IMR-90 (cell line): ENCODE measurements at regions not wholly inside any gene's neighbourhood (a gene's known extent, or its start where the extent isn't known, plus 50 kb on each side); places are given as distances from the start of the nearest gene placed in this dataset.

Experiments used
- ATAC-seq: fragments of 200-7000 bp; cut with Tn5 transposase; 2 replicates; pipeline ENCODE4 v1.9.1; 2020; ENCODE audit warnings: low read depth, mild to moderate bottlenecking, moderate library complexity
- BruUV-seq: library from RNA; stranded (reverse); fragments of 400-500 nt; replicated peaks from 2 replicates; lab custom pipeline; 2021; lab: Mats Ljungman, UMichigan
- CTCF ChIA-PET: fragments of 300-600 bp; formaldehyde crosslinking; extraction: SDS; loops from one replicate; lab custom pipeline; 2021; ENCODE audit warnings: antibody characterized with exemption; lab: Yijun Ruan, JAX
- POLR2A ChIA-PET: fragments of 300-600 bp; sonication (Branson Sonifier 250); formaldehyde crosslinking; loops from one replicate; lab custom pipeline; 2022; ENCODE audit warnings: antibody characterized with exemption; ENCODE audit not compliant: unreplicated experiment; lab: Charles Lee
- DNase-seq: peaks from one replicate; pipeline ENCODE4 v3.0.0; 2013
- H2AFZ ChIP-seq: replicated peaks from 2 replicates; pipeline ENCODE3; 2013; ENCODE audit warnings: low read length, mild to moderate bottlenecking; ENCODE audit not compliant: poor library complexity
- H2AK5ac ChIP-seq: 2 replicates; pipeline ENCODE4 v1.6.1; 2013; ENCODE audit warnings: low read depth, low read length, inconsistent platforms
- H2AK9ac ChIP-seq: replicated peaks from 2 replicates; pipeline ENCODE3; 2013; ENCODE audit warnings: mild to moderate bottlenecking, low read depth, low read length, moderate library complexity; ENCODE audit not compliant: poor library complexity
- H2BK120ac ChIP-seq: 2 replicates; pipeline ENCODE4 v1.6.1; 2013; ENCODE audit warnings: low read depth, low read length, inconsistent platforms
- H2BK15ac ChIP-seq: 3 replicates; pipeline ENCODE4 v1.6.1; 2013; ENCODE audit warnings: low read depth, low read length, inconsistent platforms
- H2BK20ac ChIP-seq: 2 replicates; pipeline ENCODE4 v1.6.1; 2013; ENCODE audit warnings: low read depth, mild to moderate bottlenecking, inconsistent platforms, low read length, moderate library complexity
- H2BK5ac ChIP-seq: 2 replicates; pipeline ENCODE4 v1.6.1; 2013; ENCODE audit warnings: mild to moderate bottlenecking, low read depth, low read length, inconsistent platforms; ENCODE audit not compliant: poor library complexity, severe bottlenecking
- H3K14ac ChIP-seq: replicated peaks from 2 replicates; pipeline ENCODE4 v1.6.1; 2013; ENCODE audit warnings: low read depth, low read length, inconsistent platforms
- H3K18ac ChIP-seq: 2 replicates; pipeline ENCODE4 v1.6.1; 2013; ENCODE audit warnings: low read depth, low read length, control low read depth
- H3K23ac ChIP-seq: 2 replicates; pipeline ENCODE4 v1.6.1; 2013; ENCODE audit warnings: low read depth, low read length, inconsistent platforms
- H3K27ac ChIP-seq: 2 replicates; pipeline ENCODE4 v1.5.1; 2013; ENCODE audit warnings: mild to moderate bottlenecking, control low read depth, low read length; ENCODE audit not compliant: insufficient read depth
- H3K27me3 ChIP-seq: 2 replicates; pipeline ENCODE4 v1.6.1; 2013; ENCODE audit warnings: low read length; ENCODE audit not compliant: control insufficient read depth, insufficient read depth
- H3K36me3 ChIP-seq: 2 replicates; pipeline ENCODE4 v1.6.1; 2013; ENCODE audit warnings: low read length, mixed read lengths; ENCODE audit not compliant: control insufficient read depth, insufficient read depth
- H3K4ac ChIP-seq: 2 replicates; pipeline ENCODE4 v1.6.1; 2013; ENCODE audit warnings: low read depth, low read length, inconsistent platforms
- H3K4me1 ChIP-seq: 2 replicates; pipeline ENCODE4 v1.6.1; 2013; ENCODE audit warnings: low read length, mixed read lengths; ENCODE audit not compliant: control insufficient read depth, insufficient read depth
- H3K4me2 ChIP-seq: 2 replicates; pipeline ENCODE4 v1.6.1; 2013; ENCODE audit warnings: low read depth, mild to moderate bottlenecking, control low read depth, low read length, moderate library complexity
- H3K4me3 ChIP-seq: 2 replicates; pipeline ENCODE4 v1.5.1; 2013; ENCODE audit warnings: low read depth, mild to moderate bottlenecking, control low read depth, low read length, moderate library complexity; ENCODE audit not compliant: insufficient read depth
- H3K56ac ChIP-seq: 2 replicates; pipeline ENCODE4 v1.6.1; 2013; ENCODE audit warnings: low read length, inconsistent platforms; ENCODE audit not compliant: insufficient read depth; ENCODE audit errors: extremely low read depth
- H3K79me1 ChIP-seq, 2 experiments: 2 replicates each; pipeline ENCODE4 v1.6.1; 2013; ENCODE audit warnings: low read length in 2 of 2, inconsistent platforms in 1 of 2, low read depth in 1 of 2
- H3K9ac ChIP-seq: 2 replicates; pipeline ENCODE4 v1.6.1; 2013; ENCODE audit warnings: low read depth, low read length, control low read depth
- H3K9me1 ChIP-seq: 2 replicates; pipeline ENCODE4 v1.6.1; 2013; ENCODE audit warnings: low read length, inconsistent platforms; ENCODE audit not compliant: insufficient read depth
- H3K9me3 ChIP-seq: 2 replicates; pipeline ENCODE4 v1.6.1; 2013; ENCODE audit warnings: low read length; ENCODE audit not compliant: control insufficient read depth, insufficient read depth
- H4K20me1 ChIP-seq: 2 replicates; pipeline ENCODE4 v1.6.1; 2013; ENCODE audit warnings: low read length, inconsistent platforms; ENCODE audit not compliant: insufficient read depth
- H4K5ac ChIP-seq: 2 replicates; pipeline ENCODE4 v1.6.1; 2013; ENCODE audit warnings: mild to moderate bottlenecking, low read depth, low read length, control low read depth
- H4K8ac ChIP-seq, 2 experiments: 2 replicates each; pipeline ENCODE4 v1.6.1; 2013; ENCODE audit warnings: low read depth in 2 of 2, low read length in 2 of 2, control low read depth in 1 of 2, inconsistent platforms in 1 of 2
- H4K91ac ChIP-seq: 2 replicates; pipeline ENCODE4 v1.6.1; 2013; ENCODE audit warnings: low read depth, low read length, inconsistent platforms; ENCODE audit not compliant: insufficient read depth
- CEBPB ChIP-seq: IDR thresholded peaks from 2 replicates; pipeline ENCODE4 v1.6.1; 2012; ENCODE audit warnings: low read depth, low read length, improper control_type of control experiment
- CHD1 ChIP-seq: IDR thresholded peaks from 2 replicates; pipeline ENCODE4 v1.6.1; 2012; ENCODE audit warnings: low read depth, low read length, improper control_type of control experiment
- MAFK ChIP-seq: IDR thresholded peaks from 2 replicates; pipeline ENCODE4 v1.6.1; 2012; ENCODE audit warnings: low read depth, low read length, improper control_type of control experiment
- MAZ ChIP-seq: IDR thresholded peaks from 2 replicates; pipeline ENCODE4 v1.6.1; 2012; ENCODE audit warnings: low read depth, mild to moderate bottlenecking, low read length, improper control_type of control experiment, moderate library complexity, borderline replicate concordance
- MXI1 ChIP-seq: IDR thresholded peaks from 2 replicates; pipeline ENCODE4 v1.6.1; 2012; ENCODE audit warnings: low read depth, mild to moderate bottlenecking, low read length, moderate library complexity, borderline replicate concordance
- WGBS, 2 experiments: methylation state at CpG; one replicate each; pipeline versions ENCODE4 v1.1.5 to v1.1.7; 2013; ENCODE audit warnings: missing lambda C conversion rate in 2 of 2; ENCODE audit not compliant: insufficient read length in 1 of 2; ENCODE audit errors: extremely low coverage in 2 of 2; 5-methylcytosine and 5-hydroxymethylcytosine counted together
- dilution Hi-C: fragments of 300-500 bp; cut with HindIII; formaldehyde crosslinking; loops from one replicate; pipeline ENCODE4 v1.14.3; 2018; ENCODE audit warnings: low sequenced_read_pairs; ENCODE audit not compliant: unreplicated experiment
- in situ Hi-C: fragments of 300-500 bp; cut with MboI; formaldehyde crosslinking; loops from 3 replicates; pipeline ENCODE4 v1.14.3; 2019; ENCODE audit warnings: low sequenced_read_pairs, inconsistent platforms, mixed read lengths
- intact Hi-C: fragments of 100-400 bp; cut with micrococcal nuclease; formaldehyde crosslinking; loops from 2 replicates; pipeline ENCODE4 v1.10.0; 2022
- TF ChIP-seq, protein P1 (sequence below): fragments of 150-350 bp; IDR thresholded peaks from 2 replicates; pipeline ENCODE4 v1.6.1; 2016; ENCODE audit warnings: low read depth, mild to moderate bottlenecking, low read length, moderate library complexity, borderline replicate concordance
- TF ChIP-seq, protein P2 (sequence below): conservative IDR thresholded peaks from 2 replicates; pipeline ENCODE4 v1.5.1; 2012; ENCODE audit warnings: mild to moderate bottlenecking, low read depth, low read length, improper control_type of control experiment

DNA sequence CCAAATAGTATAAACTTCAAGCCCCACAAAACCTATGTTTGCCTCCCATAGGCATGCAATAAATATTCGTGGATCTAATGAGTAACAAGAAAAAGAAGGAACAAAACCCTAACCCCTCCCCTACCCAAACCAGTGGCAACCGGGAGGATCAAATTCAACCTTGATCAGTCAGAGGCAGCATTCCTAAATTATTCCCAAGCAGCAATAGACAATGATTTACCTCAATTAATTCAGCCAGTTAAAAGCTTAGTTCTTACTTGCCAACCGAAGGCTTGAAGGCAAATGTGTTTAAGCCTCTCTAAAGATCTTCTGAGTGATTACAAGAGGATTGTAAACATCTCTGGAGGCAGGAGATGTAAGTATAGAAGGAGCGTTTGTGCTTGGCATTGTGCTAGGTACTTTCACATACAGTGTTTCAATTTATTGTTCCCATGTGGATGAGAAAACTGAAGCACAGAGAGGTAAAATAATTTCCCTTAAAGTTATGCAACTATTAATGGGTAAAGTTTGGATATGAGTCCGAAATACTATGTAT is 197.7 kb downstream of the MTX2 start:
- H3K4me3 ChIP-seq = no peak overlapping the region
- peaks cover 14% of the 10 kb centered on the region for H3K27me3 ChIP-seq

More for the DNA sequence above, 197.7 kb downstream of the MTX2 start:
- dilution Hi-C loops (no loop called here), in situ Hi-C loops (no loop called here), intact Hi-C loops (no loop called here)
- H3K4me1 ChIP-seq = no peaks in the 10 kb centered on the region; the same call in 1 of the 2 replicates
- H4K91ac ChIP-seq = no peak overlapping the region
- no peak overlapping the region for H3K56ac ChIP-seq
- TF ChIP-seq, protein P1, sequence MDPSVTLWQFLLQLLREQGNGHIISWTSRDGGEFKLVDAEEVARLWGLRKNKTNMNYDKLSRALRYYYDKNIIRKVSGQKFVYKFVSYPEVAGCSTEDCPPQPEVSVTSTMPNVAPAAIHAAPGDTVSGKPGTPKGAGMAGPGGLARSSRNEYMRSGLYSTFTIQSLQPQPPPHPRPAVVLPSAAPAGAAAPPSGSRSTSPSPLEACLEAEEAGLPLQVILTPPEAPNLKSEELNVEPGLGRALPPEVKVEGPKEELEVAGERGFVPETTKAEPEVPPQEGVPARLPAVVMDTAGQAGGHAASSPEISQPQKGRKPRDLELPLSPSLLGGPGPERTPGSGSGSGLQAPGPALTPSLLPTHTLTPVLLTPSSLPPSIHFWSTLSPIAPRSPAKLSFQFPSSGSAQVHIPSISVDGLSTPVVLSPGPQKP = no peak
- TF ChIP-seq MXI1 = no peak
- TF ChIP-seq CEBPB = no peak
- no peak for TF ChIP-seq MAZ
- no peak for TF ChIP-seq MAFK
- no peak for TF ChIP-seq CHD1
- TF ChIP-seq, protein P2, sequence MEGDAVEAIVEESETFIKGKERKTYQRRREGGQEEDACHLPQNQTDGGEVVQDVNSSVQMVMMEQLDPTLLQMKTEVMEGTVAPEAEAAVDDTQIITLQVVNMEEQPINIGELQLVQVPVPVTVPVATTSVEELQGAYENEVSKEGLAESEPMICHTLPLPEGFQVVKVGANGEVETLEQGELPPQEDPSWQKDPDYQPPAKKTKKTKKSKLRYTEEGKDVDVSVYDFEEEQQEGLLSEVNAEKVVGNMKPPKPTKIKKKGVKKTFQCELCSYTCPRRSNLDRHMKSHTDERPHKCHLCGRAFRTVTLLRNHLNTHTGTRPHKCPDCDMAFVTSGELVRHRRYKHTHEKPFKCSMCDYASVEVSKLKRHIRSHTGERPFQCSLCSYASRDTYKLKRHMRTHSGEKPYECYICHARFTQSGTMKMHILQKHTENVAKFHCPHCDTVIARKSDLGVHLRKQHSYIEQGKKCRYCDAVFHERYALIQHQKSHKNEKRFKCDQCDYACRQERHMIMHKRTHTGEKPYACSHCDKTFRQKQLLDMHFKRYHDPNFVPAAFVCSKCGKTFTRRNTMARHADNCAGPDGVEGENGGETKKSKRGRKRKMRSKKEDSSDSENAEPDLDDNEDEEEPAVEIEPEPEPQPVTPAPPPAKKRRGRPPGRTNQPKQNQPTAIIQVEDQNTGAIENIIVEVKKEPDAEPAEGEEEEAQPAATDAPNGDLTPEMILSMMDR = no peak
- H3K23ac ChIP-seq = no peak overlapping the region
- H3K36me3 ChIP-seq = no peaks in the 10 kb centered on the region
- H4K20me1 ChIP-seq = no peaks in the 10 kb centered on the region
- BruUV-seq = no TSS peak
- no peak overlapping the region for H2BK120ac ChIP-seq
- no peaks in the 10 kb centered on the region for H3K9me1 ChIP-seq
- DNase-seq (no peak), ATAC-seq (no peak)
- no peaks in the 10 kb centered on the region for H3K79me1 ChIP-seq
- CTCF ChIA-PET = no interaction called here
- WGBS, 2 experiments = no CpG with 5 or more reads among the region's 5 CpGs
- H3K14ac ChIP-seq = no peak overlapping the region
- POLR2A ChIA-PET = no interaction called here
- no peak overlapping the region for H3K27ac ChIP-seq
- no peak overlapping the region for H2AK5ac ChIP-seq
- H3K4ac ChIP-seq = no peak overlapping the region
- no peaks in the 10 kb centered on the region for H3K9me3 ChIP-seq
- H2AK9ac ChIP-seq = no peak overlapping the region
- H2BK5ac ChIP-seq = no peak overlapping the region
- H2BK20ac ChIP-seq = no peak overlapping the region
- H2BK15ac ChIP-seq = no peak overlapping the region
- H3K18ac ChIP-seq = no peak overlapping the region
- H3K9ac ChIP-seq = no peak overlapping the region
- no peak overlapping the region for H3K4me2 ChIP-seq
- H4K8ac ChIP-seq = no peak overlapping the region
- H4K5ac ChIP-seq = no peak overlapping the region
- H2AFZ ChIP-seq = no peak overlapping the region
